ENCODE measurements at regions not wholly inside any gene's neighbourhood (a gene's known extent, or its start where the extent isn't known, plus 50 kb on each side); places are given as distances from the start of the nearest gene placed in this dataset.

DNA sequence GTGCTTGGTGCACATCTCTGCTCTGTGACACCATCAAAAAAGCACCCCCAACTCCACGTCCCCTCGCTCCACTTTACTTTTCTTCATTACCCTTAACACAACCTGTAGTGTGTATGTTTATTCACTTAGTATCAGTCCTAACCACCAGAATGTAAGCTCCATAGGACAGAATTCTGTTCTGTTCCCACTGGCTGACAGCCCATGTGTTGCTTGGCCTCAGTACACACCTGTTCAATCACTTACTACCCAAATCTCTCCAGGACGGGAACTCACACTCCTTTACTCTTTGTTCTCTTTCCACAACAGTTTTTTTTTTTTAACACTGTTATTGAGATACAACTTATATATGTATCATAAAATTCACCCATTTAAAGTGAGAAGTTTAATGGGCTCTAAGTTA, 119.6 kb downstream of the MAF start:
- Mint-ChIP-seq H3K36me3 (ENCODE audit: insufficient read depth) (no peaks in the 10 kb centered on the region), H3K4me3 (no peak overlapping the region), H3K27me3 (ENCODE audit: low read depth) (peaks cover 9% of the 10 kb centered on the region), H3K9me3 (no peaks in the 10 kb centered on the region), H3K4me1 (ENCODE audit: low read depth) (no peaks in the 10 kb centered on the region)
- no peak for DNase-seq
- no peak for ATAC-seq

DNA sequence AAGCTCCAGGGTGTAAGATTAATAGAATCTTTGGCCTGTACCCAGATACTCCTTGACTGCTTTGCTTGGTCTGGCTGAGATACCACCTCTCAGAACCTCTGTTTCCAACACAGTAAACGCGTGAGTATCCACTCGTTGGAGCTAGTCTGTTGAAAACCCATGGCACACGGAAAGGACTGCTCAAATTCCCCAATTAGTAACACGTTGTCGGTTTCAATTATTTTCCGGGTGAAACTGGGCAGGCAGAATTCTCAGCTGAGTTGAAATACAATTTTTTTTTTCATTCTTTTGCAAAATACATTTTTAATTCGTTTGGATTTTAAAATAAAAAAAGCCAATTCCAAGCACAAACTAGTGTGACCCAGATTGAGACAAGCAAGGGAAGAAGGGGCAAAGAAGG, 120.5 kb downstream of the MAF start:
- peaks cover 7% of the 10 kb centered on the region for H3K27me3 Mint-ChIP-seq (ENCODE audit: low read depth)
- H3K9me3 Mint-ChIP-seq: no peaks in the 10 kb centered on the region
- DNase-seq (no peak), ATAC-seq (no peak)
- H3K4me1 Mint-ChIP-seq (ENCODE audit: low read depth): no peaks in the 10 kb centered on the region
- no peaks in the 10 kb centered on the region for H3K36me3 Mint-ChIP-seq (ENCODE audit: insufficient read depth)
- H3K4me3 Mint-ChIP-seq: no peak overlapping the region

DNA sequence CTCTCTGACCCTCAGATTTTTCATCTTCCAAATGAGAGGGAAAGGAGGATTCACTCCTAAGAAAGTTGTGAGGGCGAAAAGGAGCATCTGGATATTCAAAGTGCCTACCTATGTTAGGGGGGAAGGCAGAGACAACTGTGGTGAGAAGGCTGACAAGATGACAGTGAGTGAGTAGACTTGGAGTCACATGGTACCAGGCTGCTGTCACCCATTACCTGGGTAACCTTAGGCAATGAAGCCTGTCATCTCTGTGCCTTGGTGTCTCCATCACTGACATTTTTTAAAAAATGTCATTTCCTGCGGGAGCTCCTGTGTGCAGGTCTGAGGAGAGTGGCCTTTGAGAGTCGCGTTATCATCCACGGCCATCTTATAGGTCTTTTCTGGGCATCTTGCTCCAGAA, 124.0 kb downstream of the MAF start:
- no peaks in the 10 kb centered on the region for H3K36me3 Mint-ChIP-seq (ENCODE audit: insufficient read depth)

DNA sequence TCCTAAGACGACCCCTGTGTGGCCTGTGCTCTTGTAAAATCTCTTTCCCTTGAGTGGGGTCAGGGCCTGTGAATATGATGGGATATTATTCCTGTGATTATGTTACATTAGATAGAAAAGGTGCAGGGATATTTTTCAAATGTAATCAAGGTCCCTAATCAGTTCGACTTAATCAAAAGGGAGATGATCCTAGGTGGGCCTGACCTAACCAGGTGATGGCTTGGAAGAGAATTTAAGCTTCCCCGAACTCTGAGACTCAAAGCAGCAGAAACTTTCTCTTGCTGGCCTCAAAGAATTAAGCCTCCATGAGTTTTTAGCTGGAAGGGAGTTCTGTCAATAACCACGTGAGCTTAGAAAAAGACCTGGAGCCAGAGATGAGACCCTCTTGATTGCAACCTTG, 124.7 kb downstream of the MAF start:
- ATAC-seq: no peak
- no peak for DNase-seq
- Mint-ChIP-seq H3K4me1 (ENCODE audit: low read depth) (no peaks in the 10 kb centered on the region), H3K9me3 (no peaks in the 10 kb centered on the region), H3K4me3 (no peak overlapping the region), H3K27me3 (ENCODE audit: low read depth) (no peaks in the 10 kb centered on the region), H3K36me3 (ENCODE audit: insufficient read depth) (no peaks in the 10 kb centered on the region)

More for the DNA sequence above, 124.0 kb downstream of the MAF start:
- H3K27me3 Mint-ChIP-seq (ENCODE audit: low read depth): peaks cover 3% of the 10 kb centered on the region
- DNase-seq: no peak
- H3K4me3 Mint-ChIP-seq: no peak overlapping the region
- H3K9me3 Mint-ChIP-seq: no peaks in the 10 kb centered on the region
- no peaks in the 10 kb centered on the region for H3K4me1 Mint-ChIP-seq (ENCODE audit: low read depth)
- no peak for ATAC-seq

DNA sequence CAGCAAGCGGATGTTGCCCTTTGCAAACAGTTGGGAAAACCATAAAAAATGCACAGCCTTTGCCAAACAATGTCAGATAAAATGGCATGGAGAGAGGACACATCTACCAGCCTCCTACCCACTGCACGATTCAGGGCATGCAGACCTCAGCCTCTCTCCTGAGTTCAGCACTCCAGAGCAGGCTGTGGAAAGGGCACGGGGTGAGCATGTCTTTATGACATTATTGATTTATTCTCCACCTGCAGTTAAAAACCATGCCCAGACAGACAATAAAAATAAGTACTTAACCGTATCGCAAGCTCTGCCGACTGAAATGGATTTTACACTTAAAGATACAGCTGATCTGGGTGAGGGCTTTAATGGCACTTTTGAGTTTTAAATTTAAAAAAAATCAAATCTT, 127.1 kb downstream of the MAF start:
- H3K36me3 Mint-ChIP-seq (ENCODE audit: insufficient read depth): no peaks in the 10 kb centered on the region
- no peak overlapping the region for H3K4me3 Mint-ChIP-seq
- H3K27me3 Mint-ChIP-seq (ENCODE audit: low read depth): no peaks in the 10 kb centered on the region
- DNase-seq (no peak), ATAC-seq (no peak)
- H3K9me3 Mint-ChIP-seq: no peaks in the 10 kb centered on the region
- H3K4me1 Mint-ChIP-seq (ENCODE audit: low read depth): no peaks in the 10 kb centered on the region

DNA sequence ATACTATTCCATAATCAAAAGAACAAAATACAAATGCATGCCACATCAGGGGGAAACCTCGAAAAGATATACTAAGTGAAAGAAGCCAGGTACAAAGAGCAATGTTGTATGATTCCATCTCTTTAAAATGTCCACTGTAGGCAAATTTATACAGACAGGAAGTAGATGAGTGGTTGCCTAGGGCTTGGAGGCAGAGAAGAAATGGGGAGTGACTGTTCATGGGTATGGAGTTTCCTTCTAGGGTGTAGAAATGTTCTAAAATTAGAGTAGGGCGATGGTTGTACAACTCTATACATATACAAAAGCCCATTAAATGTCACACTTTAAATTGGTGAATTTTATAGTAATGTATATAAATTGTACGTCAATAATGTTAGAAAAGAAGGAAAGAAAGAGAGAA, 128.1 kb downstream of the MAF start:
- Mint-ChIP-seq H3K4me3 (no peak overlapping the region), H3K4me1 (ENCODE audit: low read depth) (no peaks in the 10 kb centered on the region), H3K36me3 (ENCODE audit: insufficient read depth) (no peaks in the 10 kb centered on the region), H3K27me3 (ENCODE audit: low read depth) (no peaks in the 10 kb centered on the region), H3K9me3 (no peaks in the 10 kb centered on the region)
- DNase-seq (no peak), ATAC-seq (no peak)

DNA sequence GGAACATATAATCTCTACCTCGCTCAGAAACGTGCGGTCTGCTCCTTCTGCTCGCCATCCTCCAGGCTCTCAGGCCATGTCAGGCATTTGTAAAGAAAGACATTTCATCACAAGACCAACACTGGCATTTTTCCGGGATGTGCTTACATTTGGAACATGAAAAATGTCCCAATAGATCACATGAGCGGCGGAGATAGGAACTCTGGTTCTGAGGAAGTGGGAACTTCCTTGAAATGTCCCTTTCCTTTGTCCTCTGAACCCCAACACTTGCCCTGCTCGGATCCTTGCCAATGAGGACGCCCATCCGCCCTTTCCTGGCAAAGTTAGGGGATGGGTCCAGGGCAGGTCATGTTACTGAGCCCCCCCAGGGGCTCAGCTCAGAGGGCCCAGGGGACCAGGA, 130.5 kb downstream of the MAF start:
- Mint-ChIP-seq H3K9me3 (no peaks in the 10 kb centered on the region), H3K27me3 (ENCODE audit: low read depth) (no peaks in the 10 kb centered on the region), H3K4me3 (no peak overlapping the region), H3K4me1 (ENCODE audit: low read depth) (no peaks in the 10 kb centered on the region), H3K36me3 (ENCODE audit: insufficient read depth) (no peaks in the 10 kb centered on the region)
- DNase-seq (no peak), ATAC-seq (no peak)

DNA sequence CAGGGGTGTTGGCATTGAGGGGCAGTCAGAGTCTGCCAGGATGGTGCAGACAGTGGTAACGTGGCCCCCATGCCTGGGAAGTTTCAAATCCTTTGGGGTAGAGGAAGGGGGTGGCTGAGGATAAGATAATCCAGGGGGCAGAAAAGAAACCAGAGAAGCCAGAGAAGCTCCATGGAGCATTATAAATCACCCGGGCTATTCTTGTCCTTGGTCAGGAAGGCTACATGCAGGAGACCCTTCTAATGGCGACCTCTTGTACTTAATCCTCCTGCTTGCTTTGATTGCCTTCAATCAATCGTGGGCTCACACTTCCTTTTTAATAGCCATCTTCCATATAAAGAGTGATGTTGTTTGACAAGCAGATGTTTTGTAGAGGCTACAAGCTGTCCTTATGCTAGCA, 131.9 kb downstream of the MAF start:
- DNase-seq: no peak
- Mint-ChIP-seq H3K36me3 (ENCODE audit: insufficient read depth) (no peaks in the 10 kb centered on the region), H3K4me1 (ENCODE audit: low read depth) (no peaks in the 10 kb centered on the region), H3K27me3 (ENCODE audit: low read depth) (no peaks in the 10 kb centered on the region), H3K9me3 (no peaks in the 10 kb centered on the region), H3K4me3 (no peak overlapping the region)
- ATAC-seq: no peak

DNA sequence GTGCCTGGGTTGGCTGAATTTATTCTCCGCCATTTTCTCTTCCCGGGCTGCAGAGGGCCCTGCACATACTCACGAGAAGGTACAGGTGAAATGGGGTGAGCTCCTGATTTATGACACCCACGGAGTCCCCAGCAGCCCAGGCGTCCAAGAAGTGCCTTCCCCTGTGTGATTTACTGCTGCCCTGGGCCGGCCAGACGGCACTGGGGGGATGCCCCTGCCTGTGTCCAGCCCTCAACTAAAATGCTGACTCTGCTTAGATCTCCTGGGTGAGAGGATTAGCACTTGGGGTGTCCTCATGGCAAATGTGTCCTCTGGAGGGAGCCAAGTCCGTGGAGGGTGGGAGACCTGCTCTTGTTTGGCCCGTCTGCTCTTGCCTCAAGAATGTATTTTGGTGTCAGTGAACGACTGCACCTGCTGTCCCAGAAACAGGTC, 132.4 kb downstream of the MAF start:
- H3K36me3 Mint-ChIP-seq (ENCODE audit: insufficient read depth): no peaks in the 10 kb centered on the region
- H3K4me1 Mint-ChIP-seq (ENCODE audit: low read depth): no peaks in the 10 kb centered on the region
- no peak for ATAC-seq
- no peaks in the 10 kb centered on the region for H3K9me3 Mint-ChIP-seq
- H3K27me3 Mint-ChIP-seq (ENCODE audit: low read depth): no peaks in the 10 kb centered on the region
- DNase-seq: no peak
- no peak overlapping the region for H3K4me3 Mint-ChIP-seq

DNA sequence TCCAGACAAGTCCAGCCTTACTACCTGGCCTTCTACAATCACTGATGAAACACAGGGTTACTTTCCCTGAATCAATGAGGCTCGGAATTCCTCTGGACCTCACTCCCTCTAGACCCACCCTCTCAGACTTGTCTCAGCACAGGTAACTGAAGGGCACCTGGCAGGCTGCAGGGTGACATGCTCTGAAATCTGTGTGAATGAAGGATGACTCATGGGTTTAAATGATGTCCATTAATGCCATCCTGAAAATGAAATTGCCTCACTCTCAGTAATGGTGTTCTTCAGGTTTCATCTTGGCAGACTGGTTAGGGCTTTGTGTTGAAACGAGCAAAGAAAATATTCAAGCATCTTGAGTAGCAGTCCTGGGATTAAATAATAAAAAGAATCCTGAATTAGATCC, 134.4 kb downstream of the MAF start:
- Mint-ChIP-seq H3K36me3 (ENCODE audit: insufficient read depth) (no peaks in the 10 kb centered on the region), H3K9me3 (no peaks in the 10 kb centered on the region), H3K4me3 (no peak overlapping the region), H3K27me3 (ENCODE audit: low read depth) (peaks cover 4% of the 10 kb centered on the region), H3K4me1 (ENCODE audit: low read depth) (no peaks in the 10 kb centered on the region)
- ATAC-seq (no peak), DNase-seq (no peak)

DNA sequence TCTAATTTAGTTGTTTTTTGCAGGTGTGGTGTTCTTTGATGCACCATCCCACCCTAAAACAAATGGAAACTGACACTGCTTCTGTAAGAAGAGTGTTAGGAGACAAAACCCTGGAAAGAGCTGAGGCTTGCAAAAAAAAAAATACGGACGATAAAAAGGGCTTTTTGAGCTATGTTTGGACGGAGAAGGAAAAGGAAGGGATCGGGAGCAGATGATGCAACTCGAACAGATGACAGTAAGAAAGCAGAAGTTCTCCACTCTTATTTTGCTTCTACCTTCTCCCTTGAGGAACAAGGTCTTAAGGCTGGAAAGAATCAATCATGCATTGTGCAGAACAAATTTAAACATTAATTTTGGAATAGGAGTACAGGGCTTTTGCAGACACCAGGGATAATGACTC, 136.7 kb downstream of the MAF start:
- no peaks in the 10 kb centered on the region for H3K4me1 Mint-ChIP-seq (ENCODE audit: low read depth)
- no peaks in the 10 kb centered on the region for H3K9me3 Mint-ChIP-seq
- H3K27me3 Mint-ChIP-seq (ENCODE audit: low read depth): peaks cover 4% of the 10 kb centered on the region
- DNase-seq (no peak), ATAC-seq (no peak)
- H3K36me3 Mint-ChIP-seq (ENCODE audit: insufficient read depth): no peaks in the 10 kb centered on the region
- H3K4me3 Mint-ChIP-seq: no peak overlapping the region

DNA sequence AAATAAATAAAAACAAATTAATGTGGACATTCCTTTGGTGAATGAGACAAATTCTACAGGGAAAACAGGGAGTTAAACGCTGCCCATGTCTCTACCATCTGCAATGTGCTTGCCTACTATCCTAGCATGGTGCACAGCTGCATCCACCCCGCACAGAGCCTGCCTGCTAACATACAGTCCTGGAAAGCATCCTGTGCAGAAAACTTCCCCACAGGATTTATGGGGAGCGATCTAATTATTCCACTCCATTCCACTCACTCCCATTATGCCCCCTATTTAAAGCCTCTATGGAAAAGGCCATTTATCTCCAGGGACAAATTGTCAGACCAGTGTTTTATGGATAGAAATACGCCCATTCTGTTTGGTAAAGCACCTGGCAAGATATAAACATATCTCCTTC, 144.5 kb downstream of the MAF start:
- Mint-ChIP-seq H3K27me3 (ENCODE audit: low read depth) (no peaks in the 10 kb centered on the region), H3K4me3 (no peak overlapping the region), H3K4me1 (ENCODE audit: low read depth) (peaks cover 7% of the 10 kb centered on the region), H3K9me3 (no peaks in the 10 kb centered on the region), H3K36me3 (ENCODE audit: insufficient read depth) (no peaks in the 10 kb centered on the region)
- DNase-seq: no peak
- ATAC-seq: no peak

DNA sequence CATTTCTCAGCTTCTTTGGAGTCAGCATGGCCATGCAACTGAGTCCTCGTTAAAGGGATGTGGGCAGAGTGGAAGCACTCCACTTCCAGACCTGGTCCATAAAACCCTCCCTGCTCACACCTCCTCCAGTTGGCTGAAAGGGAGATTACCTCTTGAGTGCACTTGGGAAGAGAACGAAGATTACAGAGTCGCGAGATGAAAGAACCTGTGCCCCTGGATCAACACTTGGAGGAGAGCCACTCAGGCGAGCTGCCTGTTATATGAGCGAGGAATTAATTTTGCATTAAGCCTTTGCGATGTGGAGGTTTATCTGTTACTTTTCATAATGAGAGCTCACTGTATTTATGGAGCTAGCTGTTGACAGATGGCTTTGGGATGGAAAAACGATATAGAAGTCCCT, 147.9 kb downstream of the MAF start:
- DNase-seq (no peak), ATAC-seq (no peak)
- Mint-ChIP-seq H3K4me1 (ENCODE audit: low read depth) (peaks cover 8% of the 10 kb centered on the region), H3K36me3 (ENCODE audit: insufficient read depth) (no peaks in the 10 kb centered on the region), H3K9me3 (no peaks in the 10 kb centered on the region), H3K27me3 (ENCODE audit: low read depth) (no peaks in the 10 kb centered on the region), H3K4me3 (no peak overlapping the region)

DNA sequence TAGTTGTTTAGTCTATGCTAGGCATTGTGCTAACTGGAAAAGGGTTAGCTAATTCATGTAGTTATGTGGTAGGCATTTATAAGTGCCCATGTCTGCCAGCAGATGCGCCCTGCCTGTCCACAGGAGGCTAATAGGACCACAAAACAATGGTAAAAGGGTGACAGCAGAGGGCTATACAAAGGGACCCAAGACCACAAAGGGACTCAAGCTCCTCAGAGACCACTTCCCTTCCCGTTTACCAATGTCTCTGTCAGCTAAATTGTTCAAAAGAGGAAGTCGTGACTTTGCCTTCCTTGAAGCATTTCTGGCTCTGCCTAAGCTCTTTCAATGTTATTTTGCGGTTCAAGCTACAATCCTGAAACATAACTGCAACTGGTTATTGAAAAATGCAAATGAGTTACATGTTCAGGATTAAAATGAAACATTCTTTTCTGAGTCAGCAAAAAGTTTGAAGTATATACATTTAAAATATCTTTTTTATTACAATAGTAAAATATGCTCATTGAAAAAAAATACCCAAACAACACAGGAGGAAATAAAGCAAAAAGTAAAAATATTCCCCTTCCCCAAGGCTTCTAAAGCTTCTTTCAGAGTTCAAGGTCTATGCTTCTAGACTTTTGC, 149.2 kb downstream of the MAF start:
- peaks cover 8% of the 10 kb centered on the region for H3K4me1 Mint-ChIP-seq (ENCODE audit: low read depth)
- H3K27me3 Mint-ChIP-seq (ENCODE audit: low read depth): no peaks in the 10 kb centered on the region
- no peaks in the 10 kb centered on the region for H3K36me3 Mint-ChIP-seq (ENCODE audit: insufficient read depth)
- DNase-seq (no peak), ATAC-seq (peak; percentile 27 to 50)
- no peak overlapping the region for H3K4me3 Mint-ChIP-seq
- H3K9me3 Mint-ChIP-seq: no peaks in the 10 kb centered on the region

DNA sequence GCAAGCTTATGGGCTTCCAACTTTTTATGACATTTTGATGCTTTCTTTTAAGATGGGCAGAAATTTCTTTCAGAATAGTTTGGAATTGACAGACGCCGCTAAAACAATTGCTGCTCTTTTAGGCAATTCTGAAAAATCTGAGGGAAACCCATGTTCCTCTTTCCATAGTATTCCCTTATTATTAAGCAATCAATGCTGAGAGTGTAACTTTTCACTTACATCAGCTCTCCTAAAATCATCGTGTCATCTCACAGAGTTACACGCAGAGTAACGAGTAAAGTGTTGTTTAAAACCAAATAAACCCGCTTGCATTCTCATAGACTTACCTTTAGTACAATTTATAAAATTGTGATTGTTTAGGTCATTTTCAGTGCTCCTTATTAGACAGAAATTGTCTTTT, 150.6 kb downstream of the MAF start:
- Mint-ChIP-seq H3K4me1 (ENCODE audit: low read depth) (peaks cover 8% of the 10 kb centered on the region), H3K9me3 (no peaks in the 10 kb centered on the region), H3K27me3 (ENCODE audit: low read depth) (no peaks in the 10 kb centered on the region), H3K36me3 (ENCODE audit: insufficient read depth) (no peaks in the 10 kb centered on the region), H3K4me3 (no peak overlapping the region)
- ATAC-seq (no peak), DNase-seq (no peak)

All from activated T-cell treated with anti-CD3 and anti-CD28 coated beads, Interleukin-2, amount 50 U/mL, for 4 hours (primary cell).